ENCODE measurements at regions not wholly inside any gene's neighbourhood (a gene's known extent, or its start where the extent isn't known, plus 50 kb on each side); places are given as distances from the start of the nearest gene placed in this dataset.

DNA sequence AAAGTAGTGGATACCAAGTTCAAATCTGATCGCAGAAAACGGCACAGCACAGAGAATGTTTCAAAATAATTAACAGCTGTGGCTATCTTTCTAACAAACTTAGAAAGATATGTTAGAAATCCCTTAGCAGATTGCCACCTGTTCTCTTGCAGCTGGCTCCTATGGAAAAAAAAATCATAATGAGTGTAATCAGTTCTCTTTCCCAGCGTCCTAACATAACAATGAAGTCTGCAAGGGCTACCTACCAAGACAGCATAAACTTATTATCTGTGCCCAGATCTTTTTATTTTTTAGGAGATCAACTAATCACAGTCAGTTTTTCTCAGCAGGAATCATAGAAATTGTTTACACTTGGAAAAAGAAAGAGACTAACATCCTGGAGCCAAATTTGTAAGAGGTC lies 358.6 kb upstream of the FOXG1 start:
- H3K4me3 Mint-ChIP-seq = no peak overlapping the region
- H3K36me3 Mint-ChIP-seq = no peaks in the 10 kb centered on the region
- no peak for DNase-seq
- H3K4me1 Mint-ChIP-seq = no peaks in the 10 kb centered on the region
- no peak overlapping the region for H3K27ac Mint-ChIP-seq
- H3K27me3 Mint-ChIP-seq = no peaks in the 10 kb centered on the region
- peaks cover 9% of the 10 kb centered on the region for H3K9me3 Mint-ChIP-seq

DNA sequence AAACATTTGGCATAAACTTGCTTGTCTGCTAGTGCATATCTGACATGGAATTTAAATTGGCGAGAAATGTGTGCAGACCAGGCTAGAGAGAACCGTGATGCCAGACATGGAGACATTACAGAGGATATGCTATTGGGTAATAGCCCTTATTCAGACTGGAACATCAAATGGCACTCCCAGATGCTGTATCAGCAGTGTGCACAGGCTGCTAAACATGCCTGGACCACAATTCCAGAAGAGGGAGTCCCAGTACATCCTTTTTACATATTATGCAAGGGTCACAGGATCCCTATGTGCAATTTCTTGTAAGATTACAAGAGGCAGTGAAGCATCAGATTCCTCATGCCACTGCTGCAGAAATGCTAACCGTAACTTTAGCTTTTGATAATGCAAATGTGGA lies 354.5 kb upstream of the FOXG1 start:
- no peak overlapping the region for H3K4me3 Mint-ChIP-seq
- H3K36me3 Mint-ChIP-seq = no peaks in the 10 kb centered on the region
- peaks cover 9% of the 10 kb centered on the region for H3K9me3 Mint-ChIP-seq
- H3K27me3 Mint-ChIP-seq = no peaks in the 10 kb centered on the region
- H3K4me1 Mint-ChIP-seq = no peaks in the 10 kb centered on the region
- no peak for DNase-seq
- H3K27ac Mint-ChIP-seq = no peak overlapping the region

DNA sequence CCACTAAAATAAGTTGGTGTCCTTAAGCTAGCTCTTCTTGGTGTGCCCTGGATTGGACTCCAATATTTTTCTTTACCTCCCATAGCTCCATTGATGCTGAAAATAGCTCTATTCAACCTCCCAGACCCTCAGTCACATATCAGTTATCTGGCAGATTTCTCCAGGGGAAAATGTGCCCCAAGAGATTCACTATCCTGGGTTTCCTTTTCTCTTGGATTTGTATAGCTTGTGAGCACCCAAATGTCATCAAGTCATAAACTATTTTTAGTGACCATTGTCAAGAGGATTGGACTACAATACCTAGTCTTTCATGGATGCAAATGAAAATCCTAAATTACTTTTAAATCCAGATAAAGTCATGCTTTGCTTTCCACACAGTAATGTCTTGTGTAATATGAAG lies 339.6 kb upstream of the FOXG1 start:
- Mint-ChIP-seq H3K4me1 (no peaks in the 10 kb centered on the region), H3K4me3 (no peak overlapping the region)

DNA sequence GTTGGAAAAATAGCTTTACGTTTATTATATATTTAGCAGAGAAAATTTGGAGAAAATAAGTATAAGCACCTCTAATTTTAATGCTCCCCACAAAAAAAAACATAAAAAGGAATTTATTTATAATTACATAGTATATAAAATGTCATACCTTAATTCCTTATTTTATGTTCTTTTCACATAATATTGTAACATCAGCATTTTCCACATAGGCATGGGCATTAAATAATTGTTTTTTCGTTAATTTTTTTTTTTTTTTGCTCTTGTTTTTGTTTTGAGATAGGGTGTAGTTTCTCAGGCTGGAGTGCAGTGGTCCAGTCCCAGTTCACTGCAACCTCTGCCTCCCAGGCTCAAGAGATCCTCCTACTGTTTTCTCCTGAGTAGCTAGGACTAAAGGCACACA lies 329.8 kb upstream of the FOXG1 start:
- no peak for DNase-seq
- Mint-ChIP-seq H3K36me3 (no peaks in the 10 kb centered on the region), H3K27ac (no peak overlapping the region), H3K4me1 (no peaks in the 10 kb centered on the region), H3K9me3 (peaks cover 11% of the 10 kb centered on the region), H3K27me3 (no peaks in the 10 kb centered on the region), H3K4me3 (no peak overlapping the region)

More for the DNA sequence above, 339.6 kb upstream of the FOXG1 start:
- no peaks in the 10 kb centered on the region for H3K36me3 Mint-ChIP-seq
- H3K27ac Mint-ChIP-seq = no peak overlapping the region
- peaks cover 11% of the 10 kb centered on the region for H3K9me3 Mint-ChIP-seq
- DNase-seq = no peak
- H3K27me3 Mint-ChIP-seq = no peaks in the 10 kb centered on the region

DNA sequence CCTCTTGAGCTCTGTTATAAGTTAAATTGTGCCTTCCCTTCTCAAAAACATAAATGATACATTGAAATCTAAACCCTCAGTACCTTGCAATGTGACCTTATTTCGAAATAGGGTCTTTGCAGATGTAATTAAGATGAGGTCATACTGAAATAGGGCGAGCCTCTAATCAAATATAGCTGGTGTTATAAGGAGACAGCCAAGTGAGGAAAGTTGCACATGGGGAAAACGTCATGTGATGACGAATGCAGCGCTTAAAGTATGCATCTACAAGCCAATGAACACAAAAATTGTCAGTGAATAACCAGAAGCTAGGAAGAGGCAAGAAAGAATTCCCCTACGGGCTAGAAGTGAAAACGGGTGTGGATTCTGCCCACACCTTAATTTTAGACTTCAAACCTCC lies 305.2 kb upstream of the FOXG1 start:
- no peak for DNase-seq
- no peaks in the 10 kb centered on the region for H3K4me1 Mint-ChIP-seq
- H3K36me3 Mint-ChIP-seq = no peaks in the 10 kb centered on the region
- H3K27me3 Mint-ChIP-seq = no peaks in the 10 kb centered on the region
- no peak overlapping the region for H3K27ac Mint-ChIP-seq
- H3K9me3 Mint-ChIP-seq = peaks cover 7% of the 10 kb centered on the region
- H3K4me3 Mint-ChIP-seq = no peak overlapping the region

DNA sequence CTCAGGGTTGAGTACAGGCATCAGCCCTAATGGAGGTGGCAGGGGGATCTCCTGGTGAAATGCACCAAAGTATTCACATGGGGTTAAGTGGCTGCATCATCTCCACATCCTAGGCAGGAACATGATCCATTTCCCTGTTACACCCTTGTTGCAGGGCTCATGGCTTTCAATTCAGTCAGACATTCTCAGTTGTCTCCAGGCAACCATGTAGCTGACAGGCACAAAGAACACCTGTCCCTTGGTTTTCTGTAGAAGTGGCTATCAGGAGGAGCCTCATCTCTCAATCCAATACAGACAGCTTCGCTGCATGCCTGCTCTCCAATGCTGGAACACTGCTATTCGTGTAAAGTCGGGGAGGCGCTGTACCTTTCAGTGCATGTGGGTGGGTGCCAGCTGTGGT lies 299.0 kb upstream of the FOXG1 start:
- no peak for DNase-seq
- Mint-ChIP-seq H3K4me3 (no peak overlapping the region), H3K4me1 (no peaks in the 10 kb centered on the region), H3K27me3 (no peaks in the 10 kb centered on the region), H3K27ac (no peak overlapping the region), H3K9me3 (peaks cover 4% of the 10 kb centered on the region), H3K36me3 (no peaks in the 10 kb centered on the region)

DNA sequence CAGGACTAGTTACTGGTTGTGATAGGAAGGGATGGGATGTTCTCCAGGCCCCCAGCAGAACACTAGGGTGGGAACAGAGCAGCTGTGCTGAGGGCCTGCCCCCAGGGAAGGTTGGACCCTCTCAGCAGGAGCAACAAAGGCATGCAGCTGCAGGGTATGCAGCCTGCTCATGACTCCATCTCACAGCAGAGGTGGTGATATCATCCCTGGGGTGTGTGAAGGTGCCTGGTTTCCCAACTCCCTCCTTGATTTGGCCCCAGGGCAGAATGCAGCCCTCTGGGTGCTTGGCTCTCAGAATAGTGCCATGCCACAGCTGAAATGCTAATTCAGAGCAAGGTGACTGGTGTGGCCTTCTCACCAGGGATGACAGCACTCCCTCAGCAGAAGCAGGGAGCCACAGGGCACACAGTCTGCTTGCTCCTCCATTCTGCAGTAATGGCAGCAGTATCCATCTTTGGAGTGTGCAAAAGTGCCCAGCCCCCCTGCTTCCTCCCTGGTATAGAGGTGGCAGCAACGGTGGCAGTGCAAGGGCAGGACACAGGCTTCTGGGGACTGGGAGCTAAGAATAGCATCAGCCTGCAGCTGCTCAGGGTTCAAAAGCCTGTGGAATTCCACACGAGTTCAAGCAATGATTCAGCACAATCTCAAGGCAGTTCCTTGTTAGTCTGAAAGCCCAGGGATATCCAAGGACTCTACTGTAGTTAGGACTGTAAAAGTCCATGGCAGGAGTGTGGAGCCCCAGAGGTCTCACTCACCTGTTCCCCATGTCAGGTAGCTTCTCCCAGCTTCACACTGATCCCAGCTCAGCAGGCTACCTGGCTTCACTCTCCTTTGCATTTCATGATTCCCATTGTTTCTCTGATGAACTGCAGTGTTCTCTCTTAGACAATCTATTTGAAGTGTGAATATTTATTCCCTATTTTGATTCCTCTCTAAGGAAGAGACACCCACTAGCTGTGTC lies 298.1 kb upstream of the FOXG1 start:
- H3K9me3 Mint-ChIP-seq = peaks cover 4% of the 10 kb centered on the region
- no peak overlapping the region for H3K27ac Mint-ChIP-seq
- DNase-seq = no peak
- H3K27me3 Mint-ChIP-seq = no peaks in the 10 kb centered on the region
- no peak overlapping the region for H3K4me3 Mint-ChIP-seq
- H3K36me3 Mint-ChIP-seq = no peaks in the 10 kb centered on the region
- no peaks in the 10 kb centered on the region for H3K4me1 Mint-ChIP-seq

DNA sequence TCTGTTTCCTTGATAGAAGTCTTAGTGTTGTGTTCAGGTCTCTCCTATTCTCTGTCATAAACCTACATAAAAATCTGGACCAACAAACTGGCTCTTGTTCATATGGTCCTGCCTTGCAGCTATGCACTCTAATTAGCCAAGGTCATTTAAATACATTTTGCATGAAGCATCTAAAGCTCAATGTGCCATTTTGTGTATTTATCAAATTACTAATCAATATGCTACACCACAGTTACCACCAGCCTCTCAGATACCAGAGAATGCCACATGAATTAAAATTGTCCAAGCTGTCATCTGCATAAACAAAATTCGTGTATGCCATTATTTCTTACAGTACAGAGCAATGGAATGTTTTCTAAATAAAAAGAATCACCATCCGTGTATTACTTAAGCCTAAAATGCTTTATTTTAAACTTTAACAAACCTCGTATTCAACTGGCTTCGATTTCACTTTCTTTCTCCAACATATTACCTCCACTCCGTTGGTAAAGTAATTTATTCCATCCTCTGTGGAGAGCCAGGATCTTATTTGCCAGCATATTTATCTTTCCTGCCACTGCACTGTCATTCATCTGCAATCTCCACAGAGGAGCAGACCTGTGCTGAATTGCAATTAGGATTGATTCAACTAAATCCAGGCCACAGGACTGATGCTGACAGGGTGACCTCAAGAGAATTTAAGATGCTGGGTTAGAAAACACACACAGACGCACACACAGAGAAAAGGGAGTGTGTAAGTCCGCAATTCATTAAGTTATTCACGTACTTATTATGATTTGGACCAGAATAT lies 284.1 kb upstream of the FOXG1 start:
- Mint-ChIP-seq H3K9me3 (peaks cover 3% of the 10 kb centered on the region), H3K27me3 (no peaks in the 10 kb centered on the region), H3K27ac (no peak overlapping the region), H3K36me3 (no peaks in the 10 kb centered on the region), H3K4me3 (no peak overlapping the region), H3K4me1 (no peaks in the 10 kb centered on the region)
- no peak for DNase-seq

DNA sequence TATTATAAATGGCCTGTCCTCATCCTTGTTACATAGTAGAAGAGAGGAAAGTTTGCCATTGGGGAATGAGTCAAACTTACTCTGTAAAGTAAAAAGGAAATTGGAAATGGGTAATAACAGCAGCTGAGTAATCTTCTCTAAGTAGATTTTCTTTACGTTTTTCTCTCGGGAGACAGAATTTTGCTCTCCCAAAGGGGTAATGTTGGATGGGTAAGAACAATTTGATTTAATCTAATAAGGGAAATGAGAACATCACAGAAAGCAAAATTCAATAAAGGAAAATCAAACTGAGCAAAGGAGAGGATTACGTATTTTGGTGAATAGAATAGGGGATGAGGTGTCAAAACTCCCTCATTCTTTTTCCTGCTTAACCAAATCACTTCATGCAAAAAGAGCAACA lies 283.1 kb upstream of the FOXG1 start:
- no peak for DNase-seq
- Mint-ChIP-seq H3K27ac (no peak overlapping the region), H3K27me3 (no peaks in the 10 kb centered on the region), H3K9me3 (peaks cover 6% of the 10 kb centered on the region), H3K36me3 (no peaks in the 10 kb centered on the region), H3K4me1 (no peaks in the 10 kb centered on the region), H3K4me3 (no peak overlapping the region)

DNA sequence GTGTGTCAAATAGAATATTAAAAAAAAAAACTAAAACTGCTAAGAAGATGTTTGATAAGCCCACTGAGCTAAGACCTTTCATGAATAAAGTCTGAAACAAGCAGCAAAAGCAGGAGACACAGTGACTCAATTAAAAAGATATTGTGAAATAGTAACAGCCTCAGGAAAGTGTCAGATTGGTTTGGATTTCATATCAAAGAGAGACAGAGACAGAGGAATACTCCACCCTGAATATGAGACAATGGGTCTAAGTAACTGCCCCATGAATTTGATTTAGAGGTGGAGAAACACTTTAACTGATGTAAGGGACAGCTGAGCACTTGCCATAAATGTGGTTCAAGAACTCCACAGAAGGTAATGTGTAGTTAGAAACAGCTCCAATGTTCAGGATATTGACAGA lies 277.9 kb upstream of the FOXG1 start:
- Mint-ChIP-seq H3K4me1 (no peaks in the 10 kb centered on the region), H3K27me3 (no peaks in the 10 kb centered on the region), H3K27ac (no peak overlapping the region), H3K36me3 (no peaks in the 10 kb centered on the region), H3K4me3 (no peak overlapping the region), H3K9me3 (peaks cover 9% of the 10 kb centered on the region)
- DNase-seq = no peak

DNA sequence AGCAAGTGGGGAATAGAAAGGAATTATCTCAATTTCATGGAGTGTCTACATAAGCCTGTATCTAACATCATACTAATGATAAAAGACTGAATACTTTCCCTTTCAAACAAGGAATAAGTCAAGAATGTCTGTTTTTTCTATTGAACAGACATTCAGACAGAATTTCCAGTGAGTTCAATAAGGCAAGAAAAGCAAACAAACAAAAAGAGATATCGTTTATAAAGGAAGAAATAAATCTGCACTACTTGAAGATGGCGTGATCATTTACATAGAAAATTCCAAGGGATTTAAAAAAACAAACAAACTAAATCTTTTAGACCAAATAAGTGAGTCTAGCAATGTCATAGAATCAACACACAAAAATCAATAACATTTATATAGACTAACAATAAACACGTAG lies 273.1 kb upstream of the FOXG1 start:
- Mint-ChIP-seq H3K9me3 (peaks cover 8% of the 10 kb centered on the region), H3K36me3 (no peaks in the 10 kb centered on the region), H3K4me1 (no peaks in the 10 kb centered on the region), H3K4me3 (no peak overlapping the region), H3K27me3 (no peaks in the 10 kb centered on the region), H3K27ac (no peak overlapping the region)
- DNase-seq = no peak

DNA sequence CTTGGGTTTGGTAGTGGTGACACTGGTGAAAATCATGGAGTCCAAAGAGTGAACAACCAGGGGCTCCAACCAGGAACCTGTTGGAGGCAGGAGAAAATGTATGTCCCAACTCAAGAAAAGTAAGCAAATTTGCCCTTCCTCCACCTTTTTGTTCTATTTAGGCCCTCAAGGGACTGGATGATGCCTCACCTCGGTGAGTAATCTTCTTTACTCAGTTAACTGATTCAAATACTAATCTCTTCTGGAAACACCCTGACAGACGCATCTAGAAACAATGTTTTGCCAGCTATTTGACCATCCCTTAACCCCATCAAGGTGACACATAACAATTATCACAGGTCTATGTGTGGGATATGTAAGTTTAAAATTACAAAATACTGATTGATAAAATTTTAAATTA lies 272.4 kb upstream of the FOXG1 start:
- Mint-ChIP-seq H3K4me3 (no peak overlapping the region), H3K4me1 (no peaks in the 10 kb centered on the region), H3K9me3 (peaks cover 8% of the 10 kb centered on the region), H3K27ac (no peak overlapping the region), H3K27me3 (no peaks in the 10 kb centered on the region), H3K36me3 (no peaks in the 10 kb centered on the region)
- DNase-seq = no peak

DNA sequence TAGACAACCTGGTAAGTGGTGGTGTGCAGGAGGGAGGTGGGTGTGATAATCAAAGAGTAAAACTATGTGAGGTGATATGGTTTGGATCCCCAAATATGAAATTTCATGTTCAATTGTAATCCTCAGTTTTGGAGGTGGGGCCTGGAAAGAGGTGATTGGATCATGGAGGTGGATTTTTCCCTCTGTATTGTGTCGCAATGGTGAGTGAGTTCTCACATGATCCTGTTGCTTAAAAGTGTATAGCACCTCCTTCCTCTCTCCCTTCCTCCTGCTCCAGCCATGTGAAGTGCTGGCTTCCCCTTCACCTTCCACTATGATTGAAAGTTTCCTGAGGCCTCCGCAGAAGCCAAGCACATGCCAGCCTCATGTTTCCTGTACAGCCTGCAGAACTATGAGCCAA lies 270.2 kb upstream of the FOXG1 start:
- no peak overlapping the region for H3K27ac Mint-ChIP-seq
- no peaks in the 10 kb centered on the region for H3K36me3 Mint-ChIP-seq
- no peak overlapping the region for H3K4me3 Mint-ChIP-seq
- H3K4me1 Mint-ChIP-seq = no peaks in the 10 kb centered on the region
- H3K9me3 Mint-ChIP-seq = peaks cover 10% of the 10 kb centered on the region
- no peak for DNase-seq
- no peaks in the 10 kb centered on the region for H3K27me3 Mint-ChIP-seq

DNA sequence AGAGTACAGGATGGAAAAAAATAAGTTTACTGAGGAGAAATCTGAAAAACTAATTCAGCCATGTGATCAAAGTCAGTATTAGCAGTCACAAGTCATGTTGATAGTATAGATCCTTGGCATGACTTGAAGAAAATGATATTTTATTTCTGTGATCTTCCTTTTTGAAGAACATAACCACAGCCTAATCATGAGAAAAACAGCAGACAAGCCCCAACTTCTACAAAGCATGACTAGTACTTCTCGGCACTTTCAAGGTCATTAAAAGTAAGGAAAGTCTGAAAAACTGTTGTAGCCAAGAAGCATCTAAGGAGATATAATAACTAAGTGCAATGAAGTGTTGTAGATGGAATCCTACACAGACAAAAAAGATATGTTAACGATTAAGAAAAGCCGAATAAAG lies 264.1 kb upstream of the FOXG1 start:
- no peaks in the 10 kb centered on the region for H3K27me3 Mint-ChIP-seq

DNA sequence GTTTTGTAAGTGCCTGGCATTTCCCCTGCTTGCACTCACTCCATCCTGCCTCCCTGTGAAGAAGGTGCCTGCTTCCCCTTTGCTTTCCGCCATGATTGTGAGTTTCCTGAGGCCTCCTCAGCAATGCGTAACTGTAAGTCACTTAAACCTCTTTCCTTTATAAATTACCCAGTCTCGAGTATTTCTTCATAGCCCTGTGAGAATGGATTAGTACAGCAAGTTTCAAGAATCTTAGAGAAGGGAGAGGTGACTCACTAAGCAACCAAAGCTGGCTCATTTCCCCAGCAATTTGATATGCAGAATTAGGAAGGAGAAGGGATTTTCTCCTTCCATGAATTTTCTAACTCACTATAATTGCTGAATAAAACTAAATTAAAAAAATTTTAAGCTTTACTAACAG lies 251.0 kb upstream of the FOXG1 start:
- no peak overlapping the region for H3K27ac Mint-ChIP-seq
- DNase-seq = no peak
- H3K36me3 Mint-ChIP-seq = no peaks in the 10 kb centered on the region
- no peaks in the 10 kb centered on the region for H3K4me1 Mint-ChIP-seq
- H3K27me3 Mint-ChIP-seq = no peaks in the 10 kb centered on the region
- H3K4me3 Mint-ChIP-seq = no peak overlapping the region
- H3K9me3 Mint-ChIP-seq = peaks cover 7% of the 10 kb centered on the region

More for the DNA sequence above, 264.1 kb upstream of the FOXG1 start:
- H3K4me1 Mint-ChIP-seq = no peaks in the 10 kb centered on the region
- H3K9me3 Mint-ChIP-seq = peaks cover 23% of the 10 kb centered on the region
- no peaks in the 10 kb centered on the region for H3K36me3 Mint-ChIP-seq
- DNase-seq = no peak
- no peak overlapping the region for H3K4me3 Mint-ChIP-seq
- no peak overlapping the region for H3K27ac Mint-ChIP-seq

DNA sequence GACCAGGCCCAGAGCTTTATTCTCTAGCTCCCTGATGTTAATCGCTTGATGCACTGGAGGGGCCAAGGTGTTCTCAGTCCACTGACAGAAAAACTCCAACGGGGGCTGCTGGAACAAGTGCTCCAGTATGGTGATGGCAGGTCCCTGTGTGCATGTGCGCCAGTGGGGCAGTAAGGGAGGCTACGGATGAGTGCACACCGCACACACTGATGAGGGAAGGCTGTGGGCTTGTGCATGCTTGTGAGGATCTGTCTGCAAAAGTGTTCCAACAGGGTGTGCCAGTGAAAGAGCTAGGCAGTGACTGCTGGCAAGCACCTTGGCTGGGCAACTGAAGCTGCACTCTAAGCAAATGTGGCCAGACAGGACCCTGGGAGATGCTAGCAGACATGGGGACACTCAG lies 229.7 kb upstream of the FOXG1 start:
- no peak for DNase-seq
- no peaks in the 10 kb centered on the region for H3K27me3 Mint-ChIP-seq
- no peaks in the 10 kb centered on the region for H3K36me3 Mint-ChIP-seq
- no peaks in the 10 kb centered on the region for H3K4me1 Mint-ChIP-seq
- no peak overlapping the region for H3K27ac Mint-ChIP-seq
- H3K4me3 Mint-ChIP-seq = no peak overlapping the region
- peaks cover 26% of the 10 kb centered on the region for H3K9me3 Mint-ChIP-seq

All from activated naive CD8-positive, alpha-beta T cell treated with anti-CD3 and anti-CD28 coated beads for 36 hours (primary cell).